Vagina (tissue), 2 donors: ENCODE measurements at regions not wholly inside any gene's neighbourhood (a gene's known extent, or its start where the extent isn't known, plus 50 kb on each side); places are given as distances from the start of the nearest gene placed in this dataset.

Experiments used
- DNase-seq, 2 donors: peaks; one replicate each; pipeline ENCODE4 v3.0.0-alpha.2; 2017; ENCODE audit errors: extremely low spot score in 2 of 2
- H3K27ac ChIP-seq: fragments of 200-600 bp; sonication (generic); one replicate; pipeline ENCODE4 v1.5.1; 2019
- H3K27me3 ChIP-seq: fragments of 200-600 bp; sonication (generic); one replicate; pipeline ENCODE4 v1.5.1; 2019
- H3K36me3 ChIP-seq, 2 donors: fragments of 200-600 bp; sonication (generic); one replicate each; pipeline ENCODE4 v1.5.1; 2017 to 2019
- H3K4me1 ChIP-seq: fragments of 200-600 bp; sonication (generic); one replicate; pipeline ENCODE4 v1.5.1; 2019
- H3K4me3 ChIP-seq, 2 donors: fragments of 200-600 bp; sonication (generic); 1 replicate in 1 of 2; 2 replicates in 1 of 2; pipeline ENCODE4 v1.5.1; 2016 to 2019
- H3K9me3 ChIP-seq: fragments of 200-600 bp; sonication (generic); one replicate; pipeline ENCODE4 v1.5.1; 2019
- CTCF ChIP-seq, 3 experiments: fragments of 450-650 bp in 2 of 3; fragments of 200-600 bp in 1 of 3; sonication (generic) in 1 of 3; IDR thresholded peaks; one replicate each; pipeline ENCODE4 v1.5.1; 2017 to 2019; ENCODE audit warnings: antibody characterized with exemption in 3 of 3, mild to moderate bottlenecking in 2 of 3, moderate library complexity in 2 of 3
- POLR2A ChIP-seq, 2 donors: fragments of 450-650 bp; IDR thresholded peaks; one replicate each; pipeline ENCODE4 v1.6.1; 2017; ENCODE audit warnings: antibody characterized with exemption in 2 of 2, mild to moderate bottlenecking in 2 of 2, moderate library complexity in 2 of 2
- POLR2AphosphoS5 ChIP-seq, 2 donors: sonication (generic); formaldehyde crosslinking; IDR thresholded peaks; one replicate each; pipeline ENCODE4 v1.9.0; 2017; ENCODE audit warnings: antibody characterized with exemption in 2 of 2, mild to moderate bottlenecking in 2 of 2, low read depth in 1 of 2; ENCODE audit not compliant: insufficient read depth in 1 of 2
- intact Hi-C: fragments of 100-400 bp; cut with DNase I; formaldehyde crosslinking; loops from one replicate; pipeline ENCODE4 v1.15.1; 2023

- H3K4me1 ChIP-seq, result peaks cover 18% of the 10 kb centered on the region
- DNase-seq, result no peak
- H3K4me3 ChIP-seq, result no peak overlapping the region
- H3K9me3 ChIP-seq, result no peaks in the 10 kb centered on the region
- no peak overlapping the region for H3K27ac ChIP-seq
- H3K36me3 ChIP-seq, result no peaks in the 10 kb centered on the region
- intact Hi-C loops, result loop anchor here (10.0 kb wide), 2 partner anchors 575 to 855 kb away; no protein-coding TSS in a partner anchor
- no peaks in the 10 kb centered on the region for H3K27me3 ChIP-seq
- TF ChIP-seq CTCF (IDR thresholded peaks at IDR 0.05) (no peak), POLR2A (IDR thresholded peaks at IDR 0.05) (no peak), POLR2AphosphoS5 (IDR thresholded peaks at IDR 0.05; ENCODE audit: insufficient read depth in 1 of 2, low read depth in 1 of 2) (no peak)
Observed at GRCh38 chr13:99659866-99660554, 158.7 kb downstream of the TM9SF2 start.

- no peak for DNase-seq
- intact Hi-C loops, result loop anchor here (10.0 kb wide), 2 partner anchors 576 to 856 kb away; no protein-coding TSS in a partner anchor
- no peaks in the 10 kb centered on the region for H3K36me3 ChIP-seq
- H3K4me1 ChIP-seq, result peaks cover 18% of the 10 kb centered on the region
- H3K4me3 ChIP-seq, result no peak overlapping the region
- TF ChIP-seq POLR2A (IDR thresholded peaks at IDR 0.05) (no peak), CTCF (IDR thresholded peaks at IDR 0.05) (no peak), POLR2AphosphoS5 (IDR thresholded peaks at IDR 0.05; ENCODE audit: insufficient read depth in 1 of 2, low read depth in 1 of 2) (no peak)
- H3K9me3 ChIP-seq, result no peaks in the 10 kb centered on the region
- no peaks in the 10 kb centered on the region for H3K27me3 ChIP-seq
- peak overlapping the region; percentile 91 for H3K27ac ChIP-seq
Observed at GRCh38 chr13:99659226-99659625, 158.0 kb downstream of the TM9SF2 start.

- H3K27me3 ChIP-seq, result no peaks in the 10 kb centered on the region
- DNase-seq, result no peak
- peaks cover 18% of the 10 kb centered on the region for H3K4me1 ChIP-seq
- no peak for TF ChIP-seq POLR2A (IDR thresholded peaks at IDR 0.05)
- TF ChIP-seq POLR2AphosphoS5 (IDR thresholded peaks at IDR 0.05; ENCODE audit: insufficient read depth in 1 of 2, low read depth in 1 of 2), result peak in 1 of 2 donors; percentile 31
- peak in 1 of 3 experiments; percentile 36 for TF ChIP-seq CTCF (IDR thresholded peaks at IDR 0.05)
- peak overlapping the region; percentile 56 to 59 for H3K4me3 ChIP-seq
- peak overlapping the region; percentile 91 for H3K27ac ChIP-seq
- intact Hi-C loops, result loop anchor here (10.0 kb wide), 2 partner anchors 576 to 856 kb away; no protein-coding TSS in a partner anchor
- H3K9me3 ChIP-seq, result no peaks in the 10 kb centered on the region
- H3K36me3 ChIP-seq, result no peaks in the 10 kb centered on the region
Observed at GRCh38 chr13:99658261-99658991, 157.2 kb downstream of the TM9SF2 start.

GRCh38 chr13:99657848-99658260 lies 156.6 kb downstream of the TM9SF2 start:
- no peak for DNase-seq
- peak in 1 of 3 experiments; percentile 1 for TF ChIP-seq CTCF (IDR thresholded peaks at IDR 0.05)
- TF ChIP-seq POLR2A (IDR thresholded peaks at IDR 0.05), result no peak
- no peak for TF ChIP-seq POLR2AphosphoS5 (IDR thresholded peaks at IDR 0.05; ENCODE audit: insufficient read depth in 1 of 2, low read depth in 1 of 2)
- Histone ChIP-seq H3K27ac (peak overlapping the region; percentile 91), H3K27me3 (no peaks in the 10 kb centered on the region), H3K36me3 (no peaks in the 10 kb centered on the region), H3K4me3 (peak overlapping the region; percentile 56 to 59), H3K9me3 (no peaks in the 10 kb centered on the region), H3K4me1 (peaks cover 18% of the 10 kb centered on the region)
- intact Hi-C loops, result loop anchor here (10.0 kb wide), 2 partner anchors 577 to 857 kb away; no protein-coding TSS in a partner anchor
